HFFc6 (cell line): ENCODE measurements at regions not wholly inside any gene's neighbourhood (a gene's known extent, or its start where the extent isn't known, plus 50 kb on each side); places are given as distances from the start of the nearest gene placed in this dataset.

ENCODE experiments used
- DNase-seq: peaks from one replicate; pipeline ENCODE4 v3.0.0-alpha.2; 2018
- H3K27ac Mint-ChIP-seq: 2 replicates; pipeline ENCODE4 v1.8.0; 2020; ENCODE audit warnings: mild to moderate bottlenecking, mixed read lengths
- H3K27me3 Mint-ChIP-seq: 2 replicates; pipeline ENCODE4 v1.8.0; 2021; ENCODE audit warnings: mild to moderate bottlenecking, moderate library complexity, mixed read lengths; ENCODE audit not compliant: insufficient read depth
- H3K36me3 Mint-ChIP-seq: 2 replicates; pipeline ENCODE4 v1.8.0; 2021; ENCODE audit warnings: low read depth, mixed read lengths
- H3K4me1 Mint-ChIP-seq: 2 replicates; pipeline ENCODE4 v1.8.0; 2020; ENCODE audit warnings: low read depth, mixed read lengths
- H3K4me3 Mint-ChIP-seq: 2 replicates; pipeline ENCODE4 v1.8.0; 2020; ENCODE audit warnings: mild to moderate bottlenecking, moderate library complexity, mixed read lengths
- H3K9me3 Mint-ChIP-seq: 2 replicates; pipeline ENCODE4 v1.8.0; 2020; ENCODE audit warnings: mild to moderate bottlenecking, mixed read lengths
- TF ChIP-seq, protein P1 (sequence below): fragments of 200-600 bp; sonication (generic); IDR thresholded peaks from 2 replicates; pipeline ENCODE4 v1.5.0; 2021; ENCODE audit warnings: antibody characterized with exemption, mild to moderate bottlenecking

DNA sequence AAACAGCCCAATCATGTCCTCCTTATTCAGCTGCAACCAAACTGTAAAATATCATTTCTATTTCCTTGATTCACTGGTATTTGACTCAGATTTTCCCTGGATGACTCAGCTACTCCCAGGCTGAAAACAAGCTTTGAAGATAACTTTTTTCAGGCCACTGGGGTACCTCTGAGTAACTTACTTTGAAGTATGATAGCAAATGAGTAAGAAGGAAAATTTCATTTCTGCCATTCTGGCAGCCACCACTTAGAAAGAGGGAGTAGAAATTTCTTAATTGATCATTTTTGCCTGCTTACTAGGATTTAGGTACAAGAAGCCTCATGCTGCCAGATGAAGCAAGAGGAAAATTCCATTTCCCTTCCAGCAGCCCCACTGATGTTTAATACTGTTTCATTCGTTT, 247.4 kb downstream of the PRELID2 start:
- Mint-ChIP-seq H3K9me3 (no peaks in the 10 kb centered on the region), H3K4me1 (peaks cover 59% of the 10 kb centered on the region), H3K4me3 (peak overlapping the region; percentile 27), H3K27me3 (no peaks in the 10 kb centered on the region), H3K27ac (peak overlapping the region; percentile 80), H3K36me3 (peaks cover 20% of the 10 kb centered on the region)
- peak; percentile 92 for DNase-seq
- TF ChIP-seq, protein P1, sequence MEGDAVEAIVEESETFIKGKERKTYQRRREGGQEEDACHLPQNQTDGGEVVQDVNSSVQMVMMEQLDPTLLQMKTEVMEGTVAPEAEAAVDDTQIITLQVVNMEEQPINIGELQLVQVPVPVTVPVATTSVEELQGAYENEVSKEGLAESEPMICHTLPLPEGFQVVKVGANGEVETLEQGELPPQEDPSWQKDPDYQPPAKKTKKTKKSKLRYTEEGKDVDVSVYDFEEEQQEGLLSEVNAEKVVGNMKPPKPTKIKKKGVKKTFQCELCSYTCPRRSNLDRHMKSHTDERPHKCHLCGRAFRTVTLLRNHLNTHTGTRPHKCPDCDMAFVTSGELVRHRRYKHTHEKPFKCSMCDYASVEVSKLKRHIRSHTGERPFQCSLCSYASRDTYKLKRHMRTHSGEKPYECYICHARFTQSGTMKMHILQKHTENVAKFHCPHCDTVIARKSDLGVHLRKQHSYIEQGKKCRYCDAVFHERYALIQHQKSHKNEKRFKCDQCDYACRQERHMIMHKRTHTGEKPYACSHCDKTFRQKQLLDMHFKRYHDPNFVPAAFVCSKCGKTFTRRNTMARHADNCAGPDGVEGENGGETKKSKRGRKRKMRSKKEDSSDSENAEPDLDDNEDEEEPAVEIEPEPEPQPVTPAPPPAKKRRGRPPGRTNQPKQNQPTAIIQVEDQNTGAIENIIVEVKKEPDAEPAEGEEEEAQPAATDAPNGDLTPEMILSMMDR: 0 out of 2 replicates have a peak, but pooled peaks have one; percentile 13

DNA sequence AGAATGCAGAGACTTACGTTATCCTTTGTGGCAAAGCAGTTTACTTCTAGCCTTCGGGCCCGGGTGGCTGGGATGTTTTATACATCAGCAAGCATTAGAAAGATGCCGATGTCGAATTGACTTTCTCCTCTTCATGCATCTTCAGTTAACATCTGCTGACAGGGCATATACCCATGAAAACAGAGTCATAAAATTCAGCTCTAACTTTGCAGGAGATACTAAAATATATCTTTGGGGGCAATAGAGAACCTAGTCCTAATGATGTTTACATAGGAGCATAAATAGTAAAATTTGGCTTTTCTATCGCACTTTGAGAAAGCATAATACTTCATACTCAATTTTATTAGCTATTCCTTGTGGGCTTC, 247.9 kb downstream of the PRELID2 start:
- H3K4me1 Mint-ChIP-seq: peaks cover 59% of the 10 kb centered on the region
- no peaks in the 10 kb centered on the region; the same call in 1 of the 2 replicates for H3K27me3 Mint-ChIP-seq
- TF ChIP-seq, protein P1: no peak
- H3K27ac Mint-ChIP-seq: peak overlapping the region; percentile 80
- DNase-seq: no peak
- H3K4me3 Mint-ChIP-seq: 0 out of 2 replicates have a peak overlapping the region, but pooled peaks have one; percentile 2
- H3K9me3 Mint-ChIP-seq: no peaks in the 10 kb centered on the region
- peaks cover 20% of the 10 kb centered on the region for H3K36me3 Mint-ChIP-seq

DNA sequence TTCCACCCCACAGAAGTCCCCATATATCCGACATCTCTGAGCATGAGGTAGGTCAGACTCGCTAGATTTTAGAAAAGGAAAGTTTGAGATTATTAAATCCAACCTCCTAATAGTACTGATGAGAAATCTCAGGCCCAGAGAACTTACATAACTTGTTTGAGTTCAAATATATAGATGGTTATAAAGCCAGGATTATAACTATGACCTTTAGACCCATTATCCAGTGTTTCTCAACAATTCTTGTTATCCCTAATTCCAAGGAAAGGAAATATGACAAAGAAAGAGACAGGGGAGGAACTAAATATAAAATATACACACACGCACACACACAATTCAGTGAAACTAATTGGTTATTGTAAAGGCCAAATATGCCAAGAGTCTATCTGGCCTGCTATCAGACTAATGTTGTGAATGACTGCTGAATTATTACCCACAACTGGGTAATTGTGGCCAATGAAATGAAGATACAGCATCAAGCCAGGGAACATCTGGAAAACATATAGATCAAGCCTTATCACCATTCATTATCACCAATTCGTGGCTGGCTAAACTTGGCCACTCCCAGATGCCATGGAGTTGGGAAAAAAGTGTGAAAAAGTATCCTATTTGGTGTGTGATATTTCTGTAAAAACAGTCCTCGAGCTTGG, 248.4 kb downstream of the PRELID2 start:
- Mint-ChIP-seq H3K4me1 (peaks cover 56% of the 10 kb centered on the region), H3K27ac (peak overlapping the region; percentile 80), H3K27me3 (no peaks in the 10 kb centered on the region; the same call in 1 of the 2 replicates), H3K9me3 (no peaks in the 10 kb centered on the region), H3K4me3 (no peak overlapping the region), H3K36me3 (peaks cover 20% of the 10 kb centered on the region)
- TF ChIP-seq, protein P1: no peak
- no peak for DNase-seq

DNA sequence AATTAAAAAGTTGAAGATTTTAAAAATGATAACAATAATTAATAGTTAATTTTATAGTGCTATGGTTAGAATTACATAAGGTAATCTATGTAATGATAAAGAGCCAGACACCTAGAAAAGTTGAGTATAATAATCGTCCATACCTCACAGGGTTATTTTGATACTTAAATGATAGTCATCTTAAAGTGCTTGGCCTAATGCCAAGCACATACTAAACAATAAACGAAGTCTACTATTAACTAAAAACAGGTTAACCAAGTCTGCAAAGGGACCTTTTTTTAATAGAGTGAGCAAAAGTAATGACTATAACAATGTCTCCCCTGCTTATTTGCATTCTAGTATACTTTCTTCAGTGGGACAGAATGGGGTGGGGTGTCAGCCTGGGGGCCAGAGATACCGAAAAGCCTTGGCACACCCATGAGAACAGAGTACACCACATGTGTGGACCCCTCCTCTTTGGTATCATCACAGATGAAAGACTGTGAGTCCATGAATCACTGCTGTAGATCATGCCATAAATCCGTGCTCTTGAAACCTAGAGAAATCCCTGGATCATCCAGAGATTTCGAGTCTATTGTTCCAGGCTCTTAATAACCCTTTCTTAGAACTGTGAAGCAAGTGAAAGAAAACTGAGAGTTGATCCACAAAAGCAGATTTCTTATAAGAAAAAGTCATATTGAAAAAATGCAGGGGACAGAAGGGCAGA, 249.5 kb downstream of the PRELID2 start:
- no peak for DNase-seq
- Mint-ChIP-seq H3K36me3 (peaks cover 20% of the 10 kb centered on the region), H3K27me3 (no peaks in the 10 kb centered on the region; the same call in 1 of the 2 replicates), H3K4me1 (peaks cover 51% of the 10 kb centered on the region), H3K9me3 (no peaks in the 10 kb centered on the region), H3K4me3 (no peak overlapping the region), H3K27ac (0 out of 2 replicates have a peak overlapping the region, but pooled peaks have one; percentile 53)
- TF ChIP-seq, protein P1: no peak

DNA sequence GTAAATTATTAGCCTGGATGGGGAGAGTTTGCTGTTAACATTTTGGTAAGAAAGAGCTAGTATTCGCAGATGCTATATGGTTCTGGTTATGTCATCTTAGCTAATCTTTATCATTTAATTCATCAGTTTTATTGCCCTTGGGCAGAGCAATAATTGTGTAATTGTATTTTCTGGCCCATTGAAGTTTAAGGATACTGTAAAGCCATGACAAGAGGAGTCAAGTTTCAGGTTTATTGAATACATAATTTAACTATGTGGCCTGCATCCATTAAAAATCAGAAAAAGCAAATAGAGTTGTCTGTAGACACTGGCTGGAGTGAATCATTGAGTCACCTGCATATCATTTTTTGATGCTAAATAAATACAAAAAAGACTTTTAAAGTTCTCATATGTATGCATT, 255.8 kb downstream of the PRELID2 start:
- Mint-ChIP-seq H3K27me3 (no peaks in the 10 kb centered on the region; the same call in 1 of the 2 replicates), H3K36me3 (peaks cover 22% of the 10 kb centered on the region), H3K4me1 (peaks cover 31% of the 10 kb centered on the region), H3K9me3 (no peaks in the 10 kb centered on the region; the same call in 1 of the 2 replicates), H3K4me3 (no peak overlapping the region), H3K27ac (no peak overlapping the region)
- DNase-seq: no peak
- TF ChIP-seq, protein P1: no peak
